ENCODE measurements at regions not wholly inside any gene's neighbourhood (a gene's known extent, or its start where the extent isn't known, plus 50 kb on each side); places are given as distances from the start of the nearest gene placed in this dataset.
A peak's percentile ranks its signal among the peaks of the same experiment; 100 is the strongest.
"Not testable (repeated sequence)": the region's sequence is repeated elsewhere in the genome, so short reads cannot be mapped to it uniquely, and the experiment has no call there.

- no peak for DNase-seq
Observed at GRCh38 chr2:17190527-17190926, 327.7 kb downstream of the RAD51AP2 start.

- DNase-seq, result no peak
Observed at GRCh38 chr2:17188721-17189120, 329.5 kb downstream of the RAD51AP2 start.

DNA sequence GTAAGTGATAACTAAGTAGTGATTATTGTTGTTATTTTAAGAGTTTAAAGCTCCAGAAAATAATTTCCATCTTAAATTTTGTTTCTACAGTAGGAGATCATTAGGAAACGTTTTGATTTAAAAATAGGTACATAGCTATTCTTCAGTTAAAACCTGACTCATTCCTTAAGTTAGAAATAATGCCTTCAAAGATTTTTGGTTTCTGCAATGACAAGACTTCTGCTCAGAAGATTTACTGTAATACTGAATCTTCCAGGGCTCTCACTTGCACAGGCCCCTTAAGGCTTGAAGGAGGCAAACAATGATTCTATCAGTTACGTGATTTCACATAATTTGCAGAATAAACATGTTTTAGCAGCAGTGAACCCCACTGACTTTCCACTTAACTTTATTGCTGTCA lies 333.7 kb downstream of the RAD51AP2 start:
- DNase-seq, result no peak

DNA sequence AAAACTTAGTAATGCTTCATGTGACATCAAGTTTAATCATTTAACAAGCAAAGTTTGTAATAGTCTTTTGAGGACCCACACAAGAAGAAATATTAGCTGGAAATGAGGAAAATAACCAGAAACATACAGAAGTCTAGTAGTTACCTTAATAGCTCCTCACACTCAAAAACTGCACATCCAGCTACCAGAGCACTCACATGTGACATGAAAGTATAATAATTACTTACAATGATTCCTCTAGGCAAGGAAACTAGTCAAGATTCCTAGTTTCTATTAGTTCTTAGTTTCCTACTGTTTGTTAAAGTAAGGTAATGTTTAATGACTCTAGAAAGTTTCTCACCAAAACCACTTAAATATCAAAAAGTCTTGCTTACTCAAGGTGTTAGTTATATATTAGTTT lies 335.8 kb downstream of the RAD51AP2 start:
- DNase-seq, result no peak

DNA sequence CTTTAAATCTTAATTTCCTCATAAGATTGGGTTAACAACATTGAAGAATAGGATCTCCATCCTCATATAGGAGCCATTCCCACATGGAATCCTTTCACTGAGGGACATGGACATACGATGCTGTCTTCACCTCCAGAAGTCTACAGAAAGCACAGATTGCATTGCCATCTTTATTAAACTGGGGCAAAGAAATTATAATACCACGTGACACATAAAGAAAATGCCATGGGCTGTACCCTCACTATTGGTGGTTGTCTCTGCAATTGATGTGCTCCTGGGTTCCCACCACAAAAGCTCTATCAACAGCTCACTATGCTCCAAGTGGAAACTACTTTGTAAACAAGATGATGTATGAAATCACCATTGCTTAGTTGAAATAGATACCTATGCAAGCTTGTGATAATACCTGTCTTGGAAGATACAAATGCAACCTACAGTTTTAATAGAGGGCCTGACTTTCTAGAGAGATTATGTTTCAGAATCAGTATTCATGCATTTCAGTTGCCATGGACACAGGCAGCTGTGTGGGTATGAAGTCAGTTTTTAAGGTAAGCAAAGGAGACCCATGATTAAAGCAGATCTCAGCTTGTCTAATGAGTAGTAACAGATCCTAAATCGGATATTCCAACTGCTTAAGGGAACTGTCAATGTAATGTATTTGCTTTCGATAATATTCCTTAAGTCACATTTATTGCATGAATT lies 337.0 kb downstream of the RAD51AP2 start:
- peak in 1 of 2 experiments; percentile 13 for DNase-seq

GRCh38 chr2:17179145-17179808 lies 339.0 kb downstream of the RAD51AP2 start:
- no peak for DNase-seq

GRCh38 chr2:17177088-17177487 lies 341.2 kb downstream of the RAD51AP2 start:
- DNase-seq, result no peak

DNA sequence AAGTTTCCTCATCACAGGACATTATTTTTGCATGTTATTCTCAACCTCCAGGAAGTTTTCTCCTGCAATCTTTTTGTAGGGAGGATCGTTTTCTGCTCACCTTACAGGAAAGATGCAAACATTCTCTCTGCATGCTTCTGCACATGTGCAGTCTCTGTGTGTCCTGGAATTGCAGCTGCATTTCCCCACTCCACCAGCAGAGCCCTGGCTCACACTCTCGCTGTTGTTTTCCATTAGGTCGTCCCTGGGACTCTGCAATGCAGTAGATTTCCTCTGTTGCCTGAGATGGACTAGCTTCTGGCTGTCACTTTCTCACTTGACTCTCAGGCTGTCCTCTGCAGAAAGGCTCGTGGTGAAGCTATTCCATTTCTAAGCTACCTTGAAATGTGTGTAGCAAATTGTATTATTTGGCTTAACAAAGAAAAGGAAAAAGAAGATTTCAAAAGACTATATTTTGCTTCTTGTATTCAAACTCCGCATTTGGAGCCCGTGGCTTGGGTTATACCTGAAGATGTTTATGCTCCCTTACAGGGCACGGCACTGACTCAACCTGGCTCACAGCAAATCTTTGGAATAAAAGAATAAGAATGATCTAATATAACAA lies 346.7 kb downstream of the RAD51AP2 start:
- DNase-seq, result no peak

- no peak for DNase-seq
Observed at GRCh38 chr2:17166506-17166905, 351.7 kb downstream of the RAD51AP2 start.

DNA sequence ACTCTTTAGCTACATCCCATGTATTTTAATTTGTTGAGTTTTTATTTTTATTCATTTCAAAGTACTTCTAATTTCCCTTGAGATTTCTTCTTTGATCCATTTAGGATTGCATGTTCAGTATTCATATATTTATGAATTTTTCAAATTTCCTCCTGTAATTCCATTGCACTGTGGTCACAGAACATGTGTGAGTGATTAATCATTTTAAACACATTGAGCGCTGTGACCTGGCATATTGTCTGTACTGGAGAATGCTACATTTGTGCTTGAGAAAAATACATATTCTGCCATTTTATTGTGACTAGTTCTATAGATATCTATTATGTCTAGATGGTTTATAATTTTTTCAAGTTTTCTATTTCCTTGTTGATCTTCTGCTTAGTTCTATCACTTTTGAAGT lies 353.7 kb downstream of the RAD51AP2 start:
- no peak for DNase-seq

GRCh38 chr2:17163638-17164037 lies 354.6 kb downstream of the RAD51AP2 start:
- no peak for DNase-seq

DNA sequence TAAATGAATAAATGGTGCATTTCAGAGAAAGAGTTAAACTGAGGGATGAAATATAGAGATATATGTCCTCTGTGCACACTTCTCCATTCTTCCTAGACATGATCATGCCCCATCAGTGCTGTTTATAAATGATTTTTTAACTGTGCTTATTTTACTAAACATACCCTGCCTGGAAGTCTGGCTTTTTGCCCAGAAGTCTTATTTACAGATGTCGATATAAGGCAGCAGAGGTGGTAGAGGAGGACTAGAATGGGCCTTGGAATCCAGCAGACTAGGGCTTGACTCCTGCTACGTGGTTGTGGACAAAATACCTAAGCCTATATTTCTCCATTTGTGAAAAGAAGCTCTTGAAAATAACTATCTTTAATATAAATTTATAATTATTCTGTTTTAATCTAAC lies 355.5 kb downstream of the RAD51AP2 start:
- DNase-seq, result no peak

DNA sequence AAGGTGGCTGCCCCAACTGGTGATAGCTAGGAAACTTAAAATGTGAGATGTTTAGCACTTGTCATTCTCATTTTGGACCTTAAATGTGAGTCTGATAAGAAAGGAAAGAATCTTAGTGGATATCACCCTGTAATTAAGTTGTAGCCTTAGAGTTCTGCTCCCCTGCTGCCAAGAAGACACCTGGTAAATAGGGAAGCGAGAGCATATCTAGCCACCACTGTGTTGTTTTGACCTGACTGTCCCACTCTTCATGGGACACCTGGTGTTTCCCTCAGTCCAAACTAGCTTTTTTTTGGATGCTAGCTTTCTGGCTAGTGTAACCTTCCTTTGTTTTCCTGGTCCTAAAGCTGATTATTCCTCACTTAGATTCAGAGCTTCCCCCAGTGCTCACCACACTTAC lies 357.6 kb downstream of the RAD51AP2 start:
- no peak for DNase-seq

- no peak for DNase-seq
Observed at GRCh38 chr2:17156086-17156485, 362.2 kb downstream of the RAD51AP2 start.

DNA sequence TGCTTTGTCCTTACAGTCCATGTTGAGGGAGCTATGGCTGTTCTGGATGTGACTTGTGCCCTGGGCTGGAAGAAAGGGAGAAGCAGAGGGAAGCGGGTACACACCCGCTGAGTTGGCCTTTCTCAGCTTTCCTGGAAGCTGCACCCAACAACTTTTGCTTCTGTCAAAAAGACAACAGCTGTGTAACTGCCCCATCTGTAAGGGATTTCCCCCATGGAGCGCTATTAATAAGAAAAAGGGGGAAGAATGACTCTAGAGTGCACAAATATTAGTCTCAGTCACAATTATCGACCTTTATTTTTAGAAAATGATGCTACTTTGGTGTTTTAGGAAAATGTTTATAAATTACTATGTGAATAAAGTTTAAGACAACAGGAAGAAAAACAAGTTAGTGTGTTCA lies 368.3 kb downstream of the RAD51AP2 start:
- no peak for DNase-seq

GRCh38 chr2:17148407-17149145 lies 369.7 kb downstream of the RAD51AP2 start:
- DNase-seq, result no peak

GRCh38 chr2:17146358-17146757 lies 371.9 kb downstream of the RAD51AP2 start:
- DNase-seq, result no peak

GRCh38 chr2:17136877-17137276 lies 381.4 kb downstream of the RAD51AP2 start:
- no peak for DNase-seq

- DNase-seq, result no peak
Observed at GRCh38 chr2:17136231-17136630, 382.0 kb downstream of the RAD51AP2 start.

- no peak for DNase-seq
Observed at GRCh38 chr2:17135619-17136018, 382.6 kb downstream of the RAD51AP2 start.

GRCh38 chr2:17133052-17133671 lies 385.1 kb downstream of the RAD51AP2 start:
- DNase-seq, result no peak

DNA sequence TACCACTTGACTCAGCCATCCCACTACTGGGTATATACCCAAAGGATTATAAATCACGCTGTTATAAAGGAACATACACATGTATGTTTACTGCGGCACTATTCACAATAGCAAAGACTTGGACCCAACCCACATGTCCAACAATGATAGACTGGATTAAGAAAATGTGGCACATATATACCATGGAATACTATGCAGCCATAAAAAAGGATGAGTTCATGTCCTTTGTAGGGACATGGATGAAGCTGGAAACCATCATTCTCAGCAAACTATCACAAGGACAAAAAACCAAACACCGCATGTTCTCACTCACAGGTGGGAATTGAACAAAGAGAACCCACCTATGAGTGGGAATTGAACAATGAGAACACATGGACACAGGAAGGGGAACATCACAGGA lies 387.6 kb downstream of the RAD51AP2 start:
- not testable (repeated sequence) for DNase-seq

- no peak for DNase-seq
Observed at GRCh38 chr2:17125989-17126620, 392.1 kb downstream of the RAD51AP2 start.
